Limb (tissue), 2 donors: ENCODE measurements at regions not wholly inside any gene's neighbourhood (a gene's known extent, or its start where the extent isn't known, plus 50 kb on each side); places are given as distances from the start of the nearest gene placed in this dataset.

Experiments
- DNase-seq, 2 donors: peaks; one replicate each; pipeline ENCODE4 v3.0.0-alpha.2; 2016; ENCODE audit errors: extremely low spot score in 2 of 2

DNA sequence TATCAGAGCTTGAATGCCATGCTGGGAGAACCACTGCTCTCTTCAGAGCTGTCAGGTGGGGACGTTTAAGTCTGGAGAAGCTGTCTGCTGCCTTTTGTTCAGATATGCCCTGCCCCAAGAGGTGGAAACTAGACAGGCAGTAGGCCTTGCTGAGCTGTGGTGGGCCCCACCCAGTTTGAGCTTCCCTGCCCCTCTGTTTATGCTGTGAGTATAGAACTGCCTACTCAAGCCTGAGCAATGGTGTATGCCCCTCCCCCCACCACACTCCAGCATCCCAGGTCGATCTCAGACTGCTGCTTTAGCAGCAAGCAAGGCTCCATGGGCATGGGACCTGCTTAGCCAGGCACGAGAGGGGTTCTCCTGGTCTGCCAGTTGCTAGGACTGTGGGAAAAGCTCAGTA is 362.3 kb downstream of the FAM170A start:
- no peak for DNase-seq

DNA sequence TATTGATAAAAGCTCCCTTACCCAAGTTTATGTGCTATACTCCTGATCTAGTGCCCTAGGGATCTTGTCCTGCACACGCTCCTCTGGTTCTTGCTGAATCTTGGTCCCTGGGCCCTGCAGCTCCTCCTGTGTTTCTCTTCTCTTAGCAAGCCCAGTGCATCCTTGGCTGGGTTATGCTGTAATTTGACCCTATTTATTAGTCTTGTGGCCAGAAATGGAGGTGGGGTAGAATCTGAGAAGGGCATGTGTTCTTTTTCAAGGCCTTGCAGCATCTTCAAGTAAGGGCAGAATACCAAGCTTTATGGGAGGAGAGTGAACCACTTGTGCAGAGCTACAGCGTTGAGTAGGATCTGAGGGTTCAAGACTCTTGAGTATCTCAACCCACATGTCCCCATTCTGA is 366.8 kb downstream of the FAM170A start:
- DNase-seq, result no peak

- DNase-seq, result no peak
These were observed 378.2 kb downstream of the FAM170A start for GRCh38 chr5:120007598-120007997.

GRCh38 chr5:120012431-120012830 is 383.1 kb downstream of the FAM170A start:
- no peak for DNase-seq

- no peak for DNase-seq
These were observed 385.2 kb downstream of the FAM170A start for GRCh38 chr5:120014535-120014934.

DNA sequence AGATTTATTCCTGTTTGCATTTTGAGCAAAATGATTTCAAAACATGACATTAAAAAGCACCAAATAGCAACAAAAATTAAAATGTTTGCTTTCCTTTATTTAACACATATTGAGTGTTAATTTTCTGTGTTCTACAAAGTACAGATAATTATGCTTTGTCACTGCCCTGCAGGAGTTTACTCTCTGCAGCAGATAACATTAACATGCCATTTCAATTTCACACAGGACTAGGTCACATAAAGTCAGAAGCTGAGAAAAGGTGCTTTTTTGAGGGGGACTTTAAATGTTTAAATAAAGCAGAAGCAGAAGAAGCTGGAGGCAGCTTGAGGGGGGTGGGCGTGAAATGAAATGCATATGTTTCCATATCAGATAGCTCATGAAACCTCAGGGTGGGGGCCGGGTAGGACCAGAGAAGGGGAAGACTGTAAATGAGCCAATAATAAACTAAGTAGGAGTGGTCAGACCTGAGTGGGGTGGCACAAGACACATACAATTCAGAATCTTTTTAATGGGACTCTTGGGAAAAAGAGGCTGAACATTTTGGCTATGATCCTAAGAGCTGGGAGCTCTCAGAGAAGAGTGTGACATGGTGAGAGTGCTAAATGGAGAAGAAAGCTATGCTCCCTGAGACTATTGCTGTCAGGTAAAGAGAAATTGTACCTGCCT is 387.5 kb downstream of the FAM170A start:
- no peak for DNase-seq

GRCh38 chr5:120017513-120017912 is 388.2 kb downstream of the FAM170A start:
- no peak for DNase-seq

DNA sequence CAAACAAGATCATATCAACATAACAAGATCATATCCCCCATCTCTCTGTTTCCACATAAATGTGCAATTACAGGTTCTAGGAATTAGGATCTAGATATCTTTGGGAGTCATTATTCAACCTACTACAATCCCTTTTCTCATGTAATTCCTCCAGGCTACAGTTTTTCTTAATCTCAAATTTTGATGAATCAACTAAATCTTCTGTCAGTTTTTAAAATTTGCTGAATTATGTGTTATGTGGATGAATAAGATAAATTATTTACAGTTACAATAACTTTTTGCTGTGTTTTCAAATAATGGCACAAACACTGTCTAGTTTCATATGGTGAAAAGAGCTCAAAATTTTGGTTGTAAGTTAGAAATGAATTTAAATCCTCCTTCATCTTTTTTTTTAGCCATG is 405.8 kb downstream of the FAM170A start:
- DNase-seq, result no peak

DNA sequence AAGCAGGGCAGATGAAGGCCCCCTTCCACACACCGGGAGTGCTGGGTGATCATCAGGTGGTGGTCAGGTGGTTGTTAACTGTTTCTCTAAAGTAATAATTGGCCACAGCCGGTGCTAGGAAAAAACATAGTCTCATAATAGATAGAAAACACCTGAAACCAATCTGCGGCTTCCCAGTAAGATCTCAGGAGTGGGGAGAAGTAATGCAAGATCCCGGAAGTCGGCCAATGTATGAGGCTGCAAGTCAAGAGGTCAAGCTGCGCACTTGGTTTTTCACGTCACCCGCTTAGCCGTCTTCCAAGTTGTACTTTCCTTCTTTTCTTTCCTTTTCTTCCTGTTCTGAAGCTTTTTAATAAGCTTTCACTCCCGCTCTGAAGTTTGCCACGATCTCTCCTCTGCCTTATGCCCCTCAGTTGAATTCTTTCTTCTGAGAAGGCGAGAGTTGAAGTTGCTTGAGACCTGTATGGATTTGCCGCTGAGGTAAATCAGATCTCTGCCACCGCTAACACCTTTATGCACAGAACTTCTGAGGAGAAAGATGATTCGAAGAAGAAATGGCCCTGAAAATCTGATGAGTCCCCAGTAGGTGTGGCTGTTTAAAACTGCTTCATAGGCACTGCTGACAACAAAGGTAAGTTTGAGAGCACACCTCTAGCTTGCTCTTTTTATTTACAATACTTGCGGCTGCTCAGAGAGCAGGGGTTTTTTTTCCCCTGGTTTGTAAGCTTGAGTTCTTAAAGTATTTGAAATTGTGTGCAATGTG is 406.6 kb downstream of the FAM170A start:
- no peak for DNase-seq

DNA sequence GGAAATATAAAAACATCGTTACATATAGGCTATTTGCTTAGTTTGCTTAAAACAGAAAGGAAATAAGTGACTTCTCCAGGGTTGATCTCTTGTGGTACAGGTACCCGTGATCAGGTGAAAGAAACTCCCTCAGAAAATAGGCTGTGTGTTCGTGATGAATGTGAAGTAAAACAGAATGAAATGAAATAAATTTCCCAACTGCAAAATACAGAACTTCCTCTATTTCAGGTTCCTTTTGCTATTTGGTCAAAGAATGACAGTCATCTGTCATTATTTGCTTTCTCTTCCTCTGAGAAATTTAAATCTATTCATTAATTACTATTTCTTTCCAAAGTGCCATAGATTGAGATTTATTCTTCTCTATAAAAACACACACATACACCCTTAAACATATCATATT is 408.1 kb downstream of the FAM170A start:
- DNase-seq, result no peak

GRCh38 chr5:120039111-120039510 is 409.8 kb downstream of the FAM170A start:
- DNase-seq, result no peak

DNA sequence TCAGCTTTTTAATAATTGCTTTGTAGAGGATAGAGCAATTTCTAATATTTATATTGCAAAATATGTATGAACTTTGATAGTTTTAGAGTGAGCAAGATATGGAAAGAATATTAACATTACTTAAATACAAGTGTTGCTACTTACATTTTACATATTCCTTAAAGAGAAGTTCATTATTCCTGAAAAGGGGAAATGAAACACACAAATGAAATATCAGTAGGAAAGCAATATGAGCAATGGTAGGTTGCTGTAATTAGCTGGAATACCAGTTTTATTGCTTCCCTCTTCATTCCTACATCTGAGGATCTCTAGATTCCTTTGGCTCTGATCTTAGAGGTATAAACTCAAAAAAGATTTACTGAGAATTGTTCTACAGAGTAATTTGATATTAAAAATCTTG is 414.1 kb downstream of the FAM170A start:
- no peak for DNase-seq

DNA sequence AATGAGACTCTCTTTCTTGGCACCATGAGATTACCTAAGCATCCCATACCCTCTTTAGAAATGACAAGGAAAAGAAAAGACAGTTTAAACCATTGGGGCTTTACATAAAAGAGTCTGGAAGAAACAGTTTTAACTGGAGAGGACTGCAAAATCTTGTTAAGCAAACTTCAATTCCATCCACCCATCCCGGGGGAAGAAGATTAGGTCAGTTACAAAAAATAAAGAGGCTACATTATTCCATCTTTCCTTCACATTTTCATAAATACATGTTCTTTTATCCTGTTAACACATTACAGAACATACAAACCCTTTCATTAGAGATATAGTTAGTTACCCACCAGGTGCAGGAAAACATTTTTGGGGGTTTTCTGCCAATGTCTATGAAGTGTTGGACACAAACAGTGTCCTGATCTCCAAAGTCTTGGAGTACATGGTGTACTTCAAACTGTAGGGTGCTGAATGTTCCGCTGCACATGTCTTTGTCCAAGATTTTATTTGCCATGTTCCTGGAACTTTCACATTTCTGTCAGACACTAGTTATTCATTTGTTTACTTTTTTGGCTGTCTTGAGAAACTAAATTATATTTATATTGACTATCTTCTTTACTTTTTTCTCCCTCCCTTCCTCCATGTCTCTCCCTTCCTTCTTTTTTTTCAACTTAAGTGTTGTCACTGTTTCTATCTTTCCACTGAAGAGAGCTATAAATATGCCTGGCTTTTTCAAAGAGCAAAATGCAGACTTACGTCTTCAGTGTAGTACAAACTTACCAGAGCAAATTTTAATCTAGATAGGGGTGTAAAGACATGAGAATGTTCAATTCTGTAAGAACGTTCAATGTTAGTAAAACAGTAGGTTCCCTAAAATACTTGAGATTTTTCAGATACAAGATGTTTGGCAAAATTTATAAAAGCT is 410.9 kb upstream of the PRR16 start:
- DNase-seq, result no peak

DNA sequence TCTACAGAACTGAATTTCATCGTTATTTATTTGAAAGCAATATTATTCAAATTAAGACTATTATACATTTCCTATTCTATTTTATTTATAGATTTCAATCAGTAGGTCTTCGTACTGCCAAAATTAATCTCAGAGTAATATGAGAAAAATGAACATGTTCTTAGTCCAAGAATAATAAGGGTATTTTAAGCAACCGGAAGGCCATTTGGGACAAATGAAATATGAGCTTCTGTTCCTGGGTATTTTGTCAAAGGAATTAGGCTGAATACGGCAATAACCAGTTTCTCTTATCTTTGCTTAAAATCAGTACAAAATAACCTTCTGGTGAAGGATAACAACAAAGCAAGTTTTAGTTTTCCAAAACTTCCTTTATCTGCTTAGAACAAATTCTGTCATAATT is 410.3 kb upstream of the PRR16 start:
- no peak for DNase-seq

- DNase-seq, result no peak
These were observed 408.2 kb upstream of the PRR16 start for GRCh38 chr5:120055858-120056257.

- DNase-seq, result no peak
These were observed 401.6 kb upstream of the PRR16 start for GRCh38 chr5:120062515-120062917.

- no peak for DNase-seq
These were observed 391.9 kb upstream of the PRR16 start for GRCh38 chr5:120072068-120072761.

GRCh38 chr5:120073722-120074121 is 390.4 kb upstream of the PRR16 start:
- DNase-seq, result no peak

DNA sequence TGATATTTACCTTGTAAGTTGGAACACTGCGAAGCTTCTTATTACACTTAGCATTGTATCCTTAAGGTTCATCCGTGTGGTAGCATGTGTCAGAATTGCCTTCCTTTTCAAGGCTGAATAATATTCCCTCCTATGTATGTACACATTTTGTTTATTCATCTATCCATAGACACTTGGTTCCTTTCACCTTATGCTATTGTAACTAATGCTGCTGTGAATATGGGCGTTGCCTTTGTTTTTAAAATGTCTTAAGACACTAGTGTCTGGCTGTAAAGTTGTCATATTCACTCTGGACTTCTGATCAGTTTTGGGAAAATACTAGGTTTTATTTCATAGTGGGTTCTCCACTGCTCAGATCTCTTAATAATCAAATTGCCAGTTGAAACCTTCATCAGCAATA is 383.3 kb upstream of the PRR16 start:
- DNase-seq, result no peak

GRCh38 chr5:120082316-120083068 is 381.6 kb upstream of the PRR16 start:
- no peak for DNase-seq
